Psoas muscle (tissue), 7 donors: ENCODE measurements at regions not wholly inside any gene's neighbourhood (a gene's known extent, or its start where the extent isn't known, plus 50 kb on each side); places are given as distances from the start of the nearest gene placed in this dataset.

Experiments used
- ATAC-seq, 4 donors: fragments of 200-7000 bp; cut with Tn5 transposase; one replicate each; pipeline ENCODE4 v1.9.1; 2020; ENCODE audit warnings: moderate library complexity in 3 of 4, mild to moderate bottlenecking in 2 of 4
- DNase-seq, 2 donors: peaks; one replicate each; pipeline ENCODE4 v3.0.0-alpha.2; 2020
- H3K27ac ChIP-seq: fragments of 200-600 bp; one replicate; pipeline ENCODE4 v1.8.0; 2022
- H3K27me3 ChIP-seq, 3 donors: fragments of 200-600 bp in 1 of 3; one replicate each; pipeline versions ENCODE4 v1.6.1 to v1.8.0; 2013 to 2022; ENCODE audit warnings: low read length in 2 of 3, mild to moderate bottlenecking in 2 of 3, moderate library complexity in 1 of 3; ENCODE audit not compliant: insufficient read depth in 3 of 3
- H3K36me3 ChIP-seq, 2 donors: fragments of 200-600 bp in 1 of 2; one replicate each; pipeline versions ENCODE4 v1.6.1 to v1.8.0; 2013 to 2022; ENCODE audit warnings: low read depth in 1 of 2, mild to moderate bottlenecking in 1 of 2, moderate library complexity in 1 of 2; ENCODE audit not compliant: insufficient read depth in 1 of 2
- H3K4me1 ChIP-seq: fragments of 200-600 bp; one replicate; pipeline ENCODE4 v1.8.0; 2022
- H3K4me3 ChIP-seq: fragments of 200-600 bp; one replicate; pipeline ENCODE4 v1.8.0; 2022; ENCODE audit warnings: mild to moderate bottlenecking
- H3K9me3 ChIP-seq: fragments of 200-600 bp; one replicate; pipeline ENCODE4 v1.8.0; 2022
- WGBS, 3 donors: extraction: QIAGEN DNeasy Blood & Tissue Kit; methylation state at CpG; one replicate each; pipeline versions ENCODE4 v1.1.6 to v1.1.7; 2013; 5-methylcytosine and 5-hydroxymethylcytosine counted together
- intact Hi-C, 2 donors: fragments of 100-400 bp; cut with DNase I; formaldehyde crosslinking; loops; one replicate each; pipeline versions ENCODE4 v1.11.0 to v1.14.2; 2022
- TF ChIP-seq, protein P1 (sequence below): fragments of 200-600 bp; IDR thresholded peaks from one replicate; pipeline ENCODE4 v1.8.0; 2022; ENCODE audit warnings: antibody characterized with exemption
- donor health status: healthy with polysubstance abuse.
- donor health status: DM: no; HTN: no; CAD: no; lungs with moderate emphysema.
- donor health status: Bipolar disorder and iron deficiency.
- donor health status: healthy.
- donor health status: DM: yes; HTN: yes; CAD: no.
- donor health status: DM: no; HTN: no; CAD: no.
- donor health status: DM: yes; HTN: yes; CAD: no.

DNA sequence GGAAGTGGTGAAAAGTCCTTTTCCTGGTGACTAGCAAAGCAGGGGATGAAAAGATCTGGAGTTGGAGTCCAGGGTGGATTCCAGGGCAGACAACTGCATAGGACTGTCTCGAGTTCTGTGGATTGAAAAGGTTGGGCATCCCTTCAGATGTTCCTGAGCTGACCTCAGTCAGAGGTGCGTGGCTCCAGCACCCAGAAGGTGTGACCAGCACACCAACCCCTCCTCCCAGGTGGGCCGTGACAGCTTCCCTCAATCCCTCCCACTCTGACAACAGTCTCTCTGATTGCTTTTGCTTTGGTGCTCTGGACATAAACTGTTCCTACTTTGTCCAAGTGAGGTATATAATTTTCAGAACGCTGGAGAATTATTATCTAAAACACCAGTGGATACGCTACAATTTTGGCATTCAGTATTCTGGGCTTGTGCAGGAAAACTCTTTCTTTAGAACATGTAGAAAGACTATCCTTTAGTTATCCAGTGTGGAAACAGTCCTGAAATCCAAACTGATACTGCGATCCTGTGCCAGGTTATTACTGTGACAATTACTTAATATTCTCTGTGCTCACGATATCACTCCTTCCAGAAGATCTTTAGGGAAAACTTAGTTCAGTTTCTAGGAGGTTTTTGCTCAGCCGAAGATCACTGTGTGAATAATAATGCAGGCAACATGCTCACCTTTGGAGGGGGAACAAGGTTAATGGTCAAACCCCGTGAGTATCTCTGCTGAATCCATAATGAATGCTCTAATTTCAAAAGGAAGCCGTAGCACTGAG, 87.9 kb downstream of the DAD1 start:
- ATAC-seq (no peak), DNase-seq (peak in 1 of 2 donors; percentile 49)
- H3K9me3 ChIP-seq: no peaks in the 10 kb centered on the region
- no peak overlapping the region for H3K27ac ChIP-seq
- 49 to 62% (median 52%) methylated on average over 10 of the region's 10 CpGs for WGBS, 3 donors
- no peaks in the 10 kb centered on the region for H3K36me3 ChIP-seq
- no peak overlapping the region for H3K4me3 ChIP-seq
- TF ChIP-seq, protein P1, sequence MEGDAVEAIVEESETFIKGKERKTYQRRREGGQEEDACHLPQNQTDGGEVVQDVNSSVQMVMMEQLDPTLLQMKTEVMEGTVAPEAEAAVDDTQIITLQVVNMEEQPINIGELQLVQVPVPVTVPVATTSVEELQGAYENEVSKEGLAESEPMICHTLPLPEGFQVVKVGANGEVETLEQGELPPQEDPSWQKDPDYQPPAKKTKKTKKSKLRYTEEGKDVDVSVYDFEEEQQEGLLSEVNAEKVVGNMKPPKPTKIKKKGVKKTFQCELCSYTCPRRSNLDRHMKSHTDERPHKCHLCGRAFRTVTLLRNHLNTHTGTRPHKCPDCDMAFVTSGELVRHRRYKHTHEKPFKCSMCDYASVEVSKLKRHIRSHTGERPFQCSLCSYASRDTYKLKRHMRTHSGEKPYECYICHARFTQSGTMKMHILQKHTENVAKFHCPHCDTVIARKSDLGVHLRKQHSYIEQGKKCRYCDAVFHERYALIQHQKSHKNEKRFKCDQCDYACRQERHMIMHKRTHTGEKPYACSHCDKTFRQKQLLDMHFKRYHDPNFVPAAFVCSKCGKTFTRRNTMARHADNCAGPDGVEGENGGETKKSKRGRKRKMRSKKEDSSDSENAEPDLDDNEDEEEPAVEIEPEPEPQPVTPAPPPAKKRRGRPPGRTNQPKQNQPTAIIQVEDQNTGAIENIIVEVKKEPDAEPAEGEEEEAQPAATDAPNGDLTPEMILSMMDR: no peak
- no peaks in the 10 kb centered on the region for H3K4me1 ChIP-seq
- peaks cover 0 to 4% (median 0%) of the 10 kb centered on the region in 3 donors for H3K27me3 ChIP-seq
- intact Hi-C loops: no loop called here

DNA sequence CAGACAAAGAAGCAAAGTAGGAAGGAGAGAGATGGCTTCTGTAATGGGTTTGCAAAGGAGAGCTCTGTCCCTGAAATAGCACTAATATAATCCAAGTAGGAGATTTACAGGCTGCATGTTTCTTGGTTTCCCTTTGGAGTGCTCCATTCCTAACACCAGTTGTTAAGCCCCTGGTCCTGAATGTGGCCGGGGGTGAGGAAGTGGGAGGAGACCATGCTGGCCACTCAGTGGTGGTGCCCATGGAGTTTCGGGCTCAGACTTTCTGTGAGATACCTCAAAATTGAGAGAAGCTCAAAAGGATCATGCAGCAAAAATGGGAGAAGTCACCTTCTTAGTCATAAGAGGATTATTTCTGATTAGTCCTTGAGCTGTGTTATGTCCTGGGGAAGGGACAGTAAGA, 88.5 kb downstream of the DAD1 start:
- intact Hi-C loops: no loop called here
- no peaks in the 10 kb centered on the region for H3K9me3 ChIP-seq
- no peaks in the 10 kb centered on the region for H3K36me3 ChIP-seq
- no peak overlapping the region for H3K4me3 ChIP-seq
- TF ChIP-seq, protein P1: no peak
- H3K27ac ChIP-seq: no peak overlapping the region
- H3K27me3 ChIP-seq: no peaks in the 10 kb centered on the region
- no peaks in the 10 kb centered on the region for H3K4me1 ChIP-seq
- WGBS, 3 donors: 66 to 75% (median 70%) methylated on average over 2 of the region's 2 CpGs
- no peak for ATAC-seq
- no peak for DNase-seq

DNA sequence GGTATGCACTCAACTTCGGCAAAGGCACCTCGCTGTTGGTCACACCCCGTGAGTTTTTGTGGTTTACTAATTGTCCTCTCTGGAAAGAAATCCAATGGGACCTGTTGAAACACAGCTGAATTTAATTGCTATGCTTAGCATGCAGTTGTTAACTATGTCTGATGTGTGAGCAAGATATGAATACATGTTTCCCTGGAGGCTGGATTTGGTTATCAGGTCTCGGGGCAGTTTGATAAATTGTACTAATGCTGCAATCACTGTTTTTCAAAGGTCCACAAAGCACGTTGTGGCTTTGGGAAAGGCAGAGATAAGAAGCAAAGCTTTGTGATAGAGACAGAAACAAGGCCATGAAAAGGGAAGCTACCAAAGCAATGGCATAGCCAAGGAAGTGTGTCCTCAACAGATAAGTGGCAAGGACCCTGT, 91.3 kb downstream of the DAD1 start:
- intact Hi-C loops: no loop called here
- Histone ChIP-seq H3K27me3 (no peaks in the 10 kb centered on the region), H3K4me3 (no peak overlapping the region), H3K27ac (no peak overlapping the region), H3K36me3 (no peaks in the 10 kb centered on the region), H3K9me3 (no peaks in the 10 kb centered on the region), H3K4me1 (no peaks in the 10 kb centered on the region)
- DNase-seq: no peak
- ATAC-seq: no peak
- WGBS, 3 donors: 79 to 84% (median 84%) methylated on average over 5 of the region's 5 CpGs
- TF ChIP-seq, protein P1: no peak

DNA sequence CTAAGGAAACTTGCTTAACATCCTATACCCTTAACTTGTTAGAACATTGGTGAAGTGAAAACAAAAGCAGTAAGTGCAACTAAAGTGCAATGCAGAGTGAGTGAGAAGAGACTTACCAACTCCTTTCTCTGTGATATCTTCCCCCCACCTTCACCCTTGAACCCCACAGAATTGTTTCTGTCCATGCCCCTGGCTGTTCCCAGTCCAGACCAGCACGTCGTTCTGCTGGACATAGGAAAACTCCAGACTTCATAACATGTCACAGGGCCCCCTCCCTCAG, 91.9 kb downstream of the DAD1 start:
- ATAC-seq (no peak), DNase-seq (no peak)
- Histone ChIP-seq H3K4me1 (no peaks in the 10 kb centered on the region), H3K27me3 (no peaks in the 10 kb centered on the region), H3K4me3 (no peak overlapping the region), H3K36me3 (no peaks in the 10 kb centered on the region), H3K27ac (no peak overlapping the region), H3K9me3 (no peaks in the 10 kb centered on the region)
- WGBS, 3 donors: 86 to 88% (median 86%) methylated on average over 2 of the region's 2 CpGs
- TF ChIP-seq, protein P1: no peak
- intact Hi-C loops: no loop called here
